ENCODE measurements at regions not wholly inside any gene's neighbourhood (a gene's known extent, or its start where the extent isn't known, plus 50 kb on each side); places are given as distances from the start of the nearest gene placed in this dataset.
"Not testable (repeated sequence)": the region's sequence is repeated elsewhere in the genome, so short reads cannot be mapped to it uniquely, and the experiment has no call there.

DNA sequence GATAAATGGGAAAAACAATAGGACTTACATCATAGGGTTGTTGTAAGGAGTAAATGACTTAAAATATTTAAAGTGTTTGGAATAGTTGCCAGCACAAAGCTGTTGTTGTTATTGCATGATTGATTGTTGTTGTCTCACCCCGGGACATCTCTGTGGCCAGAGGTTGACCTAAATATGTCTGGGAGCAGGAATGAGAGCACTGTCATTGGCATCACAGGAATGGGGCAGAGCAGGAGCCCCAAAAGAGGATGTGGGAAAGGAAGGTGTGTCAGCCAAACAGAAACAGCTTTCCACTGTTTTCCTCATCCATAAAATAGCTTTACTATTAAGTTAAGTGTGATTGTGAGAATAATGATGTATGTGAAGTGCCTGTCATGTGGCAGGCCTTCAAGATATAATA, 121.6 kb downstream of the TMEM168 start:
- no peak for DNase-seq (ENCODE audit: low read depth in 2 of 3, low spot score in 2 of 3)

DNA sequence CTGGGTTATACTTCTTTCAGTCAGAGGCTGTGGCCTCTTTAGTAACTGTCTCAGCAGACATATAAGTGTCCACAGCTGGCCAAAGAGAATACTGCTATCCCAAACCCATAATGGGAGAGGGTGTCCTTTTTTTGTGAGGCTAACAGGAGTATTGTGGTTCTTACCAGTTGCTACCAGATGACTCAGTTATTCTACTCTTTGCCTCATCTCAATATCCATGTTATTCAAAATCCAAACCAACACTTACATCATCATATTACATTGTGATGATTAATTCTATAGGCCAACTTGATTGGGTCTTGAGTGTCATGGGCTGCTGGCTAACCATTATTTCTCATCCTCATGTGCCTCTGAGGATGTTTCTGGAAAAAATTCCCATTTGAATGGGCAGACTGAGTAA, 120.9 kb downstream of the TMEM168 start:
- DNase-seq (ENCODE audit: low read depth in 2 of 3, low spot score in 2 of 3), result no peak

DNA sequence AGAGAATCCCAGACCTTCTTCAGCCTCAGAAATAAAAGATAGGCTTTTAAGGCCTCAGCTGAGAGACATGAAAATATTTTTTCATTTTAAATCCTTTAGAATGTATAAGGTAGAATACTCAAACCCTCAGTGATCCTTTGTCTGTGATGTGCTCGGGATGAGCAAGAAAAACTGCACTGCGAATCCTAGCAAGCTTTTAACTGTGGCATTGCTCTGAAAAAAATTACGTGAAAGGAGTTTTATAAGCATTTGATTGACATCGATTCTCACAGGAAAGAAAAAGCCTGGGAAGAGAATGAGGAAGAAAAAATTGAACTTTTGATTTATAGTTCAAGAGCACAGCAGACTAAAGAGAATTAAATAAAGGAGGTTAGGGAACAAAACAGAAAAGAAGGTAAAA, 120.0 kb downstream of the TMEM168 start:
- DNase-seq (ENCODE audit: low read depth in 2 of 3, low spot score in 2 of 3), result no peak

DNA sequence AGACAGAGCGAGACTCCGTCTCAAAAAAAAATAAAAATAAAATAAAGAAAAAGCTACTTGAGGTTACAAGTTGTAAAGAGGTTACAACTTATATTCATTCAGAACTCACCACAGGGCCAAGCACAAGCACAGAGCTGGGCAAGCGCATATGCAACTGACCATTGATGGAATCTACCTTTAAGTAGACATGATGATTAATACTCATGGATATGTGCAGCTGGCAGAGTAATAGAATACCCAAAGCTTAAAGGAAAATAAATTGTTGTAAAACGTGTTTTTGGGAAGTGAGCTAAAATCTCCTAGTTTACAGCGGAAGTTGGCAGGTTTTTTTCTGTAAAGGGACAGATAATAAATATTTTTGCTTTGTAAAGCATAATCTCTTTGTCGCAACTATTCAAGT, 111.6 kb downstream of the TMEM168 start:
- no peak for DNase-seq (ENCODE audit: low read depth in 2 of 3, low spot score in 2 of 3)

DNA sequence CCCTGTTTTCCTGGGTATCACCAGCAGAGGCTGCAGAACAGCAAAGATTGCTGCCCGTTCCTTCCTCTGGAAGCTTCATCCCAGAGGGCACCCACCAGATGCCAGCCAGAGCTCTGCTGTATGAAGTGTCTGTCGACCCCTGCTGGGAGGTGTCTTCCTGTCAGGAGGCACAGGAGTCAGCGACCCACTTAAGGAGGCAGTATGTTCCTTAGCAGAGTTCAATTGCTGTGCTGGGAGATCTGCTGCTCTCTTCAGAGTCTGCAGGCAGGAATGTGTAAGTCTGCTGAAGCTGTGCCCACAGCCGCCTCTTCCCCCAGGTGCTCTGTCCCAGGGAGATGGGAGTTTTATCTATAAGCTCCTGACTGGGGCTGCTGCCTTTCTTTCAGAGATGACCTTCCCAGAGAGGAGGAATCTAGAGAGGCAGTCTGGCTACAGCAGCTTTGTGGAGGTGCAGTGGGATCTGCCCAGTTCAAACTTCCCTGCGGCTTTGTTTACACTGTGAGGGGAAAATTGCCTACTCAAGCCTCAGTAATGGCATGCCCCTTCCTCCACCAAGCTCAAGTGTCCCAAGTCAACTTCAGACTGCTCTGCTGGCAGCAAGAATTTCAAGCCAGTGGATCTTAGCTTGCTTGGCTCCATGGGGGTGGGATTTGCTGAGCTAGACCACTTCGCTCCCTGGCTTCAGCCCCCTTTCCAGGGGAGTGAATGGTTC, 100.6 kb downstream of the TMEM168 start:
- DNase-seq (ENCODE audit: low read depth in 2 of 3, low spot score in 2 of 3), result not testable (repeated sequence)

DNA sequence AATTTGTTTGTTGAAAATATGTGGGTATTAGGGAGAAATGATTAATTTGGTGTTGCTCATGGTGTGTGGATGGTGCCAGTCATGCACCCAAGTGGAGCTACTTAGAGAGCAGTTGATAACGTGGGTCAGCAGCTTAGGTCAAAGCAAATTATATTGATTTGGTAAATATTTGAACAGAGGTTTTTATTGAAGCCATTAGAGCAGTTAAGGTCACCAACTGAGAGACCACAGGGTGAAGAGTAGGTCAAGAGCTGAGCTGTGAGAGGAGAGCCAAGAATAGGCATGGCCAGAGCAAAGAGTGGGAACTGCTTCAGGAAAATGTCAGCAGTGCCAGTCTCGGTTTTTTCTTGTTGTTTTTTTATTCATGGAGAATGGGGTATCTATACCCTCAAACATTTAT, 97.9 kb downstream of the TMEM168 start:
- DNase-seq (ENCODE audit: low read depth in 2 of 3, low spot score in 2 of 3), result no peak

DNA sequence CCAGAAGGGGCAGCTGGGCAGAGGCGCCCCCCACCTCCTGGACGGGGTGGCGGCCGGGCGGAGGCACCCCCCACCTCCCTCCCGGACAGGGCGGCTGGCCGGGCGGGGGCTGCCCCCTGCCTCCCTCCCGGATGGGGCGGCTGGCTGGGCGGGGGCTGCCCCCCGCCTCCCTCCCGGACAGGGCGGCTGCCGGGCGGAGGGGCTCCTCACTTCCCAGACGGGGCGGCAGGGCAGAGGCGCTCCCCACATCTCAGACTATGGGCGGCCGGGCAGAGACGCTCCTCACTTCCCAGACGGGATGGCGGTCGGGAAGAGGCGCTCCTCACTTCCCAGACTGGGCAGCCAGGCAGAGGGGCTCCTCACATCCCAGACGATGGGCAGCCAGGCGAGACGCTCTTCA, 93.0 kb downstream of the TMEM168 start:
- not testable (repeated sequence) for DNase-seq (ENCODE audit: low read depth in 2 of 3, low spot score in 2 of 3)

DNA sequence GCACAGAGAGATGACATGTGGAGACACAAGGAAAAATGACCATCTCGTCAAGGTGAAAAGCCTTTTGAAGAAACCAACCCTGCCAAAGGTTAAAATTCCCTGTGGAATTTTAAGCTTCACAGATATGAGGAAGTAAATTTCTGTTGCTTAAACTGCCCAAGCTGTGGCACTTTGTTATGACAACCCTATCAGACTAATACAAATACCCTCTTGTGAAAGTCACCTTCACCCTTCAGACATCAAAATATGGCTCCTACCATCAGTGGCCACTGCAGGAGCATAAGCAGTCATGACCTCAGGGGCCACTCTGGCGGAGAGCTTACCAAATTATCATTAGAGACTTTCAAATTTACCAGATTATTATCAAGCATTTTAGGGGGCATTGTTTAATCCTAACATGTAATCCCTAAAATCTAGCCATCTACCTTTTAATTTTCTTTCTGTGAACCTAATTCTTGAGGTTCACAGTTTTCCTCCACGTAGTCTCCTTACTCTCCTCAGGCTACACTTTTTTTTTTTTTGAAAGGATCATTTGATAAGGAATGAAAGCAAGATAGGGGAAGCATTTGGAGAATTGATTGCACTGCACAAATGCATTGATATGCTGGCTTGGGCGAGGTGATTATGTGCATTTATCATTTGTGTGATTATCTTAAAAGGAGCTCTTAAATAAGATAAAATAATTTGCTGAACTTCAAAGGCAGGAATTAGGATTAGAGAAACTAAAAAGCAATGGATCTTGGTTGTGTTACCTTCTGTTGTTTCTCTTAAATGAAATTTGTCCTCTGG, 90.3 kb downstream of the TMEM168 start:
- DNase-seq (ENCODE audit: low read depth in 2 of 3, low spot score in 2 of 3), result no peak

DNA sequence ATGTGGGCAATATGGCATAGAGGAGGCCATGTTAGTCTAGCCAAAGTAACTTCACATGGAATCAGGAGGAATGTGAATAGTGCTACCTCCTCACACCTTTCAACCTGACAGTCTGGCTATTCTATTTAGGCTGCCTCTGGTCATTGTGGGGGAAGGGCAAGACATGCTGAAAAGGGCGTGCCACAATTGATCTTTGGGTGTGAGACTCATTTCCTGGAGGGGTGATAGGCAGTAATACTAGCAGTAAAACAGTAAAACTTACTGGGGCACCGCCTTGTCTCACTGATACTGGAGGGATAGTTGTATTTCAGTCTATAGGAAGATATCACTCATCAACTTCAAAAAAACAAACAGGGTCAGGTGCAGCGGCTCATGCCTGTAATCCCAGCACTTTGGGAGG, 88.7 kb downstream of the TMEM168 start:
- no peak for DNase-seq (ENCODE audit: low read depth in 2 of 3, low spot score in 2 of 3)

DNA sequence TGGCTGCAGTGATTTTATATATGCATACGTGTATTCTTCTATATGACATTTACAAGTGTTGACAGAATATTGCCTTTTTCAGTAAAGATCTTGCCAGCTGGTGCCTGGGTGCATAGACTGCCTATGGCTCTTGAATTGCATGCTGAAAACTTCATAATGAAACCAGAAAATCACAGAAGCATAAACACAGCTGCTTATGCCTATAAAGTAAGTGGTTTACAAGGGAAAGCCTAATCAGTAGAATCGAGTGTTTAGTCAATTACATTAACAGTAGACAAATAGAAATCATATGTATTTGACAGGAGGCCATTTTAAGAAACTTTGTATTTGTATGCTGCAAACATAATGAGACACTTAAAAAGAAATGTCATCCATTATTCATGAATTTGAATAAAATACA, 82.5 kb downstream of the TMEM168 start:
- no peak for DNase-seq (ENCODE audit: low read depth in 2 of 3, low spot score in 2 of 3)

DNA sequence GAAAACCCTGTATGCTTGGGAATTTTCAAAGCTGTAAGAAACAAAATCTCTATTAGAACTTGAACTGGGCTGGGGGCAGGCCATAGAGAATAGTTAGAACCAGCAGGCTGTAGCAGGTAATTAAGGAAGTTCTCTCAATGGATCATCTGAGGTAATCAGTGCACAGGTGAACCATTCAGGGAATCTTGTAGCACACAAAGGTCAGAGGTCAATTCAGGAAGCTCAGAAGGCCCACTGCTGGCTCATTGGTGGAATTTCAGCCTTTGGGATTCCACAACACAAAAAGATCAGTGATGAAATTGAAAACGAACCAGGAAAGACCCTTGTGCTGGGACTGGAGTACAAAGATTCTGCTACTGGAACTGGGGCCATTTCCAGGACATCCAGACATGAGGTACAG, 82.0 kb downstream of the TMEM168 start:
- DNase-seq (ENCODE audit: low read depth in 2 of 3, low spot score in 2 of 3), result no peak

Measured in hematopoietic multipotent progenitor cell (in vitro differentiated cells).